GM23338 (cell line): ENCODE measurements at regions not wholly inside any gene's neighbourhood (a gene's known extent, or its start where the extent isn't known, plus 50 kb on each side); places are given as distances from the start of the nearest gene placed in this dataset.

ENCODE experiments used
- ATAC-seq: fragments of 200-7000 bp; cut with Tn5 transposase; 3 replicates; pipeline ENCODE4 v1.9.1; 2020
- DNase-seq: peaks from one replicate; pipeline ENCODE4 v3.0.0-alpha.2; 2015; ENCODE audit warnings: low spot score
- H2AFZ ChIP-seq: fragments of 200-600 bp; sonication (generic); 2 replicates; pipeline ENCODE4 v1.8.0; 2016; ENCODE audit warnings: antibody characterized with exemption, mild to moderate bottlenecking, moderate library complexity
- H3F3A ChIP-seq: fragments of 200-600 bp; sonication (generic); replicated peaks from 2 replicates; pipeline ENCODE4 v1.8.0; 2017; ENCODE audit warnings: antibody characterized with exemption, mixed run types, low read depth
- H3K27ac ChIP-seq: fragments of 200-600 bp; sonication (generic); 2 replicates; pipeline ENCODE4 v1.6.1; 2016; ENCODE audit warnings: low read depth
- H3K27me3 ChIP-seq: fragments of 200-600 bp; sonication (generic); 2 replicates; pipeline ENCODE4 v1.8.0; 2016; ENCODE audit warnings: mild to moderate bottlenecking, mixed run types, moderate library complexity; ENCODE audit not compliant: insufficient read depth
- H3K36me3 ChIP-seq: fragments of 200-600 bp; sonication (generic); 2 replicates; pipeline ENCODE4 v1.8.0; 2016; ENCODE audit warnings: mild to moderate bottlenecking; ENCODE audit not compliant: insufficient read depth
- H3K4me1 ChIP-seq: fragments of 200-600 bp; sonication (generic); 2 replicates; pipeline ENCODE4 v1.8.0; 2016; ENCODE audit warnings: mild to moderate bottlenecking, moderate library complexity; ENCODE audit not compliant: insufficient read depth
- H3K4me2 ChIP-seq: fragments of 200-600 bp; sonication (generic); 2 replicates; pipeline ENCODE4 v1.7.1; 2017; ENCODE audit warnings: mixed run types
- H3K4me3 ChIP-seq: fragments of 200-600 bp; sonication (generic); 2 replicates; pipeline ENCODE4 v1.6.1; 2016; ENCODE audit warnings: mixed run types
- H3K79me2 ChIP-seq: fragments of 200-600 bp; sonication (generic); replicated peaks from 2 replicates; pipeline ENCODE4 v1.8.0; 2017; ENCODE audit warnings: mild to moderate bottlenecking; ENCODE audit not compliant: insufficient read depth
- H3K9me2 ChIP-seq: fragments of 200-600 bp; sonication (generic); 2 replicates; pipeline ENCODE4 v1.8.0; 2017; ENCODE audit not compliant: insufficient read depth
- H4K20me1 ChIP-seq: fragments of 200-600 bp; sonication (generic); replicated peaks from 2 replicates; pipeline ENCODE4 v1.8.0; 2017; ENCODE audit warnings: mild to moderate bottlenecking; ENCODE audit not compliant: insufficient read depth
- H3K27ac Mint-ChIP-seq: 2 replicates; pipeline ENCODE4 v1.8.0; 2020; ENCODE audit warnings: inconsistent platforms, mild to moderate bottlenecking, moderate library complexity, mixed read lengths
- H3K27me3 Mint-ChIP-seq: 3 replicates; pipeline ENCODE4 v1.8.0; 2022; ENCODE audit warnings: low read depth, mild to moderate bottlenecking, moderate library complexity, mixed read lengths, inconsistent platforms; ENCODE audit not compliant: insufficient read depth, poor library complexity
- H3K36me3 Mint-ChIP-seq: 3 replicates; pipeline ENCODE4 v1.8.0; 2021; ENCODE audit warnings: low read depth, mild to moderate bottlenecking, inconsistent platforms, moderate library complexity, mixed read lengths
- H3K4me1 Mint-ChIP-seq: 3 replicates; pipeline ENCODE4 v1.8.0; 2020; ENCODE audit warnings: mild to moderate bottlenecking, inconsistent platforms, mixed read lengths
- H3K4me3 Mint-ChIP-seq: 3 replicates; pipeline ENCODE4 v1.8.0; 2021; ENCODE audit warnings: moderate library complexity, mild to moderate bottlenecking, inconsistent platforms, mixed read lengths
- H3K9me3 Mint-ChIP-seq: 3 replicates; pipeline ENCODE4 v1.8.0; 2020; ENCODE audit warnings: moderate library complexity, mild to moderate bottlenecking, inconsistent platforms, mixed read lengths
- CREB1 ChIP-seq: fragments of 250-450 bp; sonication (Bioruptor Pico); IDR thresholded peaks from 2 replicates; pipeline ENCODE4 v1.5.0; 2020; ENCODE audit warnings: low read depth, mild to moderate bottlenecking, moderate library complexity
- CTCF ChIP-seq, 2 experiments: fragments of 200-600 bp in 1 of 2; sonication (generic) in 1 of 2; conservative IDR thresholded peaks; 2 replicates each; pipeline versions ENCODE4 v1.5.1 to v1.6.1; 2016 to 2017; ENCODE audit warnings: antibody characterized with exemption in 2 of 2, low read depth in 2 of 2, mild to moderate bottlenecking in 2 of 2, moderate library complexity in 1 of 2
- ETS1 ChIP-seq: IDR thresholded peaks from 2 replicates; pipeline ENCODE4 v1.6.1; 2016; ENCODE audit warnings: antibody characterized with exemption
- EZH2 ChIP-seq: fragments of 200-600 bp; sonication (generic); IDR thresholded peaks from one replicate; pipeline ENCODE4 v1.8.0; 2017; ENCODE audit warnings: antibody characterized with exemption, mild to moderate bottlenecking, low read depth; ENCODE audit not compliant: unreplicated experiment
- EZH2phosphoT487 ChIP-seq: fragments of 200-600 bp; sonication (generic); IDR thresholded peaks from one replicate; pipeline ENCODE4 v1.8.1; 2018; ENCODE audit warnings: antibody characterized with exemption; ENCODE audit not compliant: unreplicated experiment
- JUNB ChIP-seq: IDR thresholded peaks from one replicate; pipeline ENCODE4 v1.6.1; 2016; ENCODE audit warnings: antibody characterized with exemption; ENCODE audit not compliant: unreplicated experiment
- NANOG ChIP-seq: IDR thresholded peaks from 2 replicates; pipeline ENCODE4 v1.6.1; 2016; ENCODE audit warnings: antibody characterized with exemption, borderline replicate concordance
- POLR2AphosphoS5 ChIP-seq: IDR thresholded peaks from 2 replicates; pipeline ENCODE4 v1.6.1; 2016; ENCODE audit warnings: antibody characterized with exemption, low read depth
- REST ChIP-seq: IDR thresholded peaks from one replicate; pipeline ENCODE4 v1.6.1; 2018; ENCODE audit warnings: antibody characterized with exemption; ENCODE audit not compliant: unreplicated experiment
- STAT1 ChIP-seq: IDR thresholded peaks from one replicate; pipeline ENCODE4 v1.6.1; 2016; ENCODE audit warnings: antibody characterized with exemption; ENCODE audit not compliant: unreplicated experiment
- ZNF114 ChIP-seq: fragments of 250-450 bp; sonication (Bioruptor Pico); IDR thresholded peaks from 2 replicates; pipeline ENCODE4 v1.5.0; 2020; ENCODE audit warnings: mild to moderate bottlenecking, moderate library complexity
- ZNF331 ChIP-seq: fragments of 250-450 bp; sonication (Bioruptor Pico); IDR thresholded peaks from 2 replicates; pipeline ENCODE4 v1.5.0; 2020; ENCODE audit warnings: low read depth, mild to moderate bottlenecking, moderate library complexity
- ZNF462 ChIP-seq: fragments of 250-450 bp; sonication (Bioruptor Pico); IDR thresholded peaks from 2 replicates; pipeline ENCODE4 v1.5.0; 2020; ENCODE audit warnings: mild to moderate bottlenecking, moderate library complexity

- Mint-ChIP-seq H3K9me3 (no peaks in the 10 kb centered on the region; the same call in 2 of the 3 replicates), H3K4me1 (peaks cover 24% of the 10 kb centered on the region), H3K27me3 (no peaks in the 10 kb centered on the region), H3K27ac (no peak overlapping the region), H3K36me3 (no peaks in the 10 kb centered on the region), H3K4me3 (no peak overlapping the region)
- Histone ChIP-seq H4K20me1 (no peaks in the 10 kb centered on the region), H3K4me2 (no peak overlapping the region), H3K79me2 (no peaks in the 10 kb centered on the region), H3K36me3 (no peaks in the 10 kb centered on the region), H2AFZ (no peak overlapping the region; the same call in 1 of the 2 replicates), H3K27ac (no peak overlapping the region), H3K4me3 (no peak overlapping the region), H3F3A (no peaks in the 10 kb centered on the region), H3K9me2 (no peaks in the 10 kb centered on the region), H3K27me3 (no peaks in the 10 kb centered on the region), H3K4me1 (peaks cover 12% of the 10 kb centered on the region; the same call in 1 of the 2 replicates)
- ATAC-seq (no peak), DNase-seq (no peak)
- TF ChIP-seq NANOG (no peak), CTCF (conservative IDR thresholded peaks at IDR 0.05; ENCODE audit: low read depth in 2 of 2) (no peak), EZH2 (no peak), EZH2phosphoT487 (no peak), ZNF331 (CRISPR knock-in tag) (no peak), CREB1 (CRISPR knock-in tag) (no peak), STAT1 (no peak), JUNB (no peak), ETS1 (no peak), ZNF462 (CRISPR knock-in tag) (no peak), ZNF114 (CRISPR knock-in tag) (no peak), POLR2AphosphoS5 (no peak), REST (no peak)
These were observed 953.6 kb downstream of the SLC6A15 start for GRCh38 chr12:83958997-83959396.
